GM12873 (cell line): ENCODE measurements at regions not wholly inside any gene's neighbourhood (a gene's known extent, or its start where the extent isn't known, plus 50 kb on each side); places are given as distances from the start of the nearest gene placed in this dataset.

Source experiments
- CTCF ChIP-seq: IDR thresholded peaks from 2 replicates; pipeline ENCODE4 v1.5.1; 2012; ENCODE audit warnings: low read depth, mild to moderate bottlenecking, moderate library complexity, low read length, control low read depth; ENCODE audit not compliant: insufficient read depth; ENCODE audit errors: missing control alignments

- no peak for TF ChIP-seq CTCF
Observed at GRCh38 chr13:65594298-65594781, 1635.8 kb downstream of the PCDH9 start.

DNA sequence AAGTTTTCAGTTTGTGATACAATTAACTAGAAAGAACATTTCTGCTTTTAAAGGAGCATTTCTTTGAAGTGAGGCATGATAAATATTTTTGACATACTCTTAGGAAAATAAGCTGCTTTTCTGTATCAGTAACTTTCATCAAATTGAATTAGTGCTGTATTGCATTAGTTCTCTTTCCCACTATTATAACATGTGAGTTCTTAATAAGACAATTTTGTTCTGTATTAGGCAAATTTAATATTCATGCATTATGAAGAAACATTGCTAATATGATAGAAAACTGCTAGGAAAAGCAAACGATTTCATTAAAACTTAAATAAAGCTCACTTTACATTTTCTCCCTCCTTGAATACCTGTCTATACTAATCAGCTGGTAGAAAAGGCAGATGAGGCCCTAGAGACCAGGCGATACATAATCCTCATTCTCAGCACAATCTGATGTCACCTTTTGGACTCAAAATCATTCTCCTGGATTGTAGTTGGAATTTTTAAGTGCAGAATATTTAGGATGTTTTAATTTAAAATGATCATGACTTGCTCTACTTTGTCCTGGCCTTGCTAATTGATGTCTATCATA lies 1636.8 kb downstream of the PCDH9 start:
- TF ChIP-seq CTCF, result no peak

DNA sequence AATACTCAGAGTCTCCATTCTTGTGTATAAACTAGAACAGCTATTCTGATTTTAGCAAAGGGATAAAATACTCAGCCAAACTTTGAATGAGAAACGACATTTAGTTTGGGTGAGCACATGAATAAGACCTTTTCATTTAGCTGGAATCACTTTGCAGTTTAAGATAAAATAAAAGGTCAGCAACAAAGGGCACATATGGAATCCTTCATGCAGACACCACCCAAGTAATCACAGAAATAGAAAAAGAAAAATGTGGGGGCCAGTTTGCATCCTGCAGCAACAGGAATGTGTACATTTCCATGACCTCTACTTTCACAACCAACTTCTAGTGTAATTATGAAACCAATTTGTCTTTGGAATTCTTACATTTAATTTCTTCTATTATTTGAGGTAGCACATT lies 1637.4 kb downstream of the PCDH9 start:
- no peak for TF ChIP-seq CTCF

DNA sequence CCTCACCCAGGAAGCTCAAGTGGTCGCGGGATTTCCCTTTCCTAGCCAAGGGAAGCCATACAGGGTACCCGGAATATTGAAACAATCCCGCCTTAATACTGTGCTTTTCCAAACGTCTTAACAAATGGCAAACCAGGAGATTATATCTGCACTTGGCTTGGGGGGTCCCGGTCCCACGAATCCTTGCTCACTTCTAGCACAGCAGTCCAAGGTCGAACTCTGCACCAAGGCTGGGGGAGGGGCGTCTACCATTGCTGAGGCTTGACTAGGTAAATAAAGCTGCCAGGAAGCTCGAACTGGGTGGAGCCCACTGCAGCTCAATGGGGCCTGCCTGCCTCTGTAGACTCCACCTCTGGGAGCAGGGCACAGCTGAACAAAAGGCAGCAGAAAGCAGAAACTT lies 1644.8 kb downstream of the PCDH9 start:
- no peak for TF ChIP-seq CTCF

GRCh38 chr13:65584126-65584525 lies 1646.0 kb downstream of the PCDH9 start:
- no peak for TF ChIP-seq CTCF

DNA sequence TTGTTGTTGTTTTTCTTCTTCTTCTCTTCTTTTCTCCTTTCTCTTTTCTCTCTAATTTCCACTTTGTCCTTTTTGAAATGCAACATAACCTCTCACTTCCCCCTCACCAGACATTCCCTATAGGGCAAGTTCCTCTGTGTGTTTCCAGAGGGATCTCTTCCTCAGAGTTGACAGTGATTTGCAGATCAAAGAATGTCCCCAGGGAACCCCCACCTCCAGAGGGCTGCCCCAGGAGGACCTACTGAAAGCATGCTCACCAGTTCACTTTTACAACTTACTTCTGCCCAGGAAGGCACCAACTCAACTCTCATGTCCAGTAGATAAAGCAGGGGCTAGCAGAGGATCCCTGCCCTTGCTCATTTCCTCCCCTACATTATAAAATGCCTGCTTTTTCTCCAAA lies 1648.0 kb downstream of the PCDH9 start:
- no peak for TF ChIP-seq CTCF

DNA sequence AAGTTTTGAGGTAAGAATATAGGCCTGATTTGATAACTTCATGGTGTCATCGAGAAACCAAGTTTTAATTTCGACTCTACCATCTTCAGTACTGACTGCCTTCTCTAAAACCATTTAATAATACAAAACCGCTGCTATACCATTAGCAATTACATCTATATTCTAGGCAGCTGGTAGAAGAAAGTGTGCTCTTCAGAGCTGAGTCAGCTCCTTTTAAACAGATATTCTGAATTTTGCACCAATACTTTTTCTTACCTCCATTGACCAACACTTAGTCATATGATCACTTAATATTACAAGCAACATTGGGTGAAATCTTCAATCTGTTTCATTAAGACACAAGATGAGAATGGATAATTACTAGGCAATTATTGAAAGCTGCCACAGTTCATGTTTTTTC lies 1667.8 kb downstream of the PCDH9 start:
- no peak for TF ChIP-seq CTCF
